ENCODE measurements at regions not wholly inside any gene's neighbourhood (a gene's known extent, or its start where the extent isn't known, plus 50 kb on each side); places are given as distances from the start of the nearest gene placed in this dataset.

GRCh38 chr5:3534997-3535396 lies 60.6 kb upstream of the IRX1 start:
- H3K4me1 ChIP-seq, result peaks cover 9% of the 10 kb centered on the region
- no peak overlapping the region for H3K27ac ChIP-seq
- DNase-seq (no peak), ATAC-seq (no peak)
- no peak overlapping the region for H3K4me3 ChIP-seq
- 86 to 87% methylated on average over 13 of the region's 13 CpGs for WGBS, 2 donors
- intact Hi-C loops (cut with DNase I), result no loop called here
- TF ChIP-seq POLR2A (IDR thresholded peaks at IDR 0.05) (no peak), CTCF (IDR thresholded peaks at IDR 0.05) (no peak)
- no peaks in the 10 kb centered on the region for H3K9me3 ChIP-seq
- no peaks in the 10 kb centered on the region for H3K36me3 ChIP-seq (replicated peaks in 1 of 2; ENCODE audit: insufficient read depth in 1 of 2, low read depth in 2 of 2)
- no peaks in the 10 kb centered on the region for H3K27me3 ChIP-seq

DNA sequence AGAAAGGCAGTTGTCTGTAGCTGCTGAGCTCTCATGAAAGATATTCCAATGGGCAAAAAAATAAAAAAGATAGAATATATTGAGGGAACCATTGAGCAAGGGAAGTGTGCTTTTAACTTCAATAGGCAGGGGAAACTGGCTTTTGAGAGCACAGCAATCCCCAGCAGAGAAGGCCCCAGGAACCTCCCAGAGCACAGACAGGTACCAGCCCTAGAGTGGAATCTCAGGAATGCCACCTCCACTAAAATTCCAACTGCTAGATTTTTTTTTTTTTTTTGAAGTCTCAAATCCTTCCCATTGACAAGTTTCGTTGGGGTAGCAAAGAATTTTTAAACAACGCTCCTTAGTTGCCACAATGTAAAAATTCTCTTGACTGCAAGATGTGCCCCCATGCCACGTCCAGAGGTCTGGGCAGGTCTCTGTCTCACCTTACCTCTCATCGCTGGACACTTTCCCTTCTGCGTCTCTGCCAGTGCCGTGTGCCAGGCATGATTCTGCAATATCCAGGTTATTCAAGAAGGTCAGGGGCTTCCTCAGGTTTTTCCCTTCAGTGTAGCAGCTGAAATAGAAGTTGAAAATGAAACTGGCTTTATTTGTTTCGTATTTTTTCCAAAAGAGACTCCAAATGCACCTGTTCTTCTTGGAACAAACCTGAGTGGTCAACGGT lies 64.2 kb upstream of the IRX1 start:
- 41 to 46% methylated on average over 8 of the region's 8 CpGs for WGBS, 2 donors
- H3K27ac ChIP-seq, result peak overlapping the region in 2 of 4 donors; percentile 59 to 81
- H3K27me3 ChIP-seq, result no peaks in the 10 kb centered on the region
- ATAC-seq (peak; percentile 87), DNase-seq (peak in 2 of 4 donors; percentile 19 to 42)
- intact Hi-C loops (cut with DNase I), result no loop called here
- no peaks in the 10 kb centered on the region for H3K9me3 ChIP-seq
- no peak for TF ChIP-seq POLR2A (IDR thresholded peaks at IDR 0.05)
- no peak for TF ChIP-seq CTCF (IDR thresholded peaks at IDR 0.05)
- H3K36me3 ChIP-seq (replicated peaks in 1 of 2; ENCODE audit: insufficient read depth in 1 of 2, low read depth in 2 of 2), result no peaks in the 10 kb centered on the region
- H3K4me3 ChIP-seq, result no peak overlapping the region
- peaks cover 9% of the 10 kb centered on the region for H3K4me1 ChIP-seq

- H3K4me1 ChIP-seq, result peaks cover 9% of the 10 kb centered on the region
- H3K9me3 ChIP-seq, result no peaks in the 10 kb centered on the region
- no peak for ATAC-seq
- no peak for DNase-seq
- 71% methylated on average over 2 of the region's 2 CpGs for WGBS, 2 donors
- H3K36me3 ChIP-seq (replicated peaks in 1 of 2; ENCODE audit: insufficient read depth in 1 of 2, low read depth in 2 of 2), result no peaks in the 10 kb centered on the region
- H3K27me3 ChIP-seq, result no peaks in the 10 kb centered on the region
- no peak for TF ChIP-seq POLR2A (IDR thresholded peaks at IDR 0.05)
- no peak for TF ChIP-seq CTCF (IDR thresholded peaks at IDR 0.05)
- intact Hi-C loops (cut with DNase I), result no loop called here
- H3K4me3 ChIP-seq, result no peak overlapping the region
- H3K27ac ChIP-seq, result peak overlapping the region in 2 of 4 donors; percentile 59 to 81
Measured at GRCh38 chr5:3530251-3530650, 65.4 kb upstream of the IRX1 start.

- WGBS, 2 donors, result 46 to 49% methylated on average over 4 of the region's 4 CpGs
- DNase-seq (no peak), ATAC-seq (no peak)
- H3K27me3 ChIP-seq, result no peaks in the 10 kb centered on the region
- no peaks in the 10 kb centered on the region for H3K9me3 ChIP-seq
- peaks cover 5% of the 10 kb centered on the region for H3K4me1 ChIP-seq
- H3K27ac ChIP-seq, result no peak overlapping the region
- TF ChIP-seq CTCF (IDR thresholded peaks at IDR 0.05) (no peak), POLR2A (IDR thresholded peaks at IDR 0.05) (no peak)
- intact Hi-C loops (cut with DNase I), result no loop called here
- no peaks in the 10 kb centered on the region for H3K36me3 ChIP-seq (replicated peaks in 1 of 2; ENCODE audit: insufficient read depth in 1 of 2, low read depth in 2 of 2)
- H3K4me3 ChIP-seq, result no peak overlapping the region
Measured at GRCh38 chr5:3526551-3527185, 69.0 kb upstream of the IRX1 start.

- TF ChIP-seq POLR2A (IDR thresholded peaks at IDR 0.05) (no peak), CTCF (IDR thresholded peaks at IDR 0.05) (no peak)
- H3K27me3 ChIP-seq, result no peaks in the 10 kb centered on the region
- DNase-seq, result no peak
- WGBS, 2 donors, result 78 to 81% methylated on average over 3 of the region's 3 CpGs
- ATAC-seq, result no peak
- intact Hi-C loops (cut with DNase I), result no loop called here
- no peaks in the 10 kb centered on the region for H3K9me3 ChIP-seq
- H3K27ac ChIP-seq, result no peak overlapping the region
- H3K4me1 ChIP-seq, result no peaks in the 10 kb centered on the region
- no peak overlapping the region for H3K4me3 ChIP-seq
- H3K36me3 ChIP-seq (replicated peaks in 1 of 2; ENCODE audit: insufficient read depth in 1 of 2, low read depth in 2 of 2), result no peaks in the 10 kb centered on the region
Measured at GRCh38 chr5:3522491-3522890, 73.1 kb upstream of the IRX1 start.

All from body of pancreas (tissue), 4 donors.